ENCODE measurements at regions not wholly inside any gene's neighbourhood (a gene's known extent, or its start where the extent isn't known, plus 50 kb on each side); places are given as distances from the start of the nearest gene placed in this dataset.

DNA sequence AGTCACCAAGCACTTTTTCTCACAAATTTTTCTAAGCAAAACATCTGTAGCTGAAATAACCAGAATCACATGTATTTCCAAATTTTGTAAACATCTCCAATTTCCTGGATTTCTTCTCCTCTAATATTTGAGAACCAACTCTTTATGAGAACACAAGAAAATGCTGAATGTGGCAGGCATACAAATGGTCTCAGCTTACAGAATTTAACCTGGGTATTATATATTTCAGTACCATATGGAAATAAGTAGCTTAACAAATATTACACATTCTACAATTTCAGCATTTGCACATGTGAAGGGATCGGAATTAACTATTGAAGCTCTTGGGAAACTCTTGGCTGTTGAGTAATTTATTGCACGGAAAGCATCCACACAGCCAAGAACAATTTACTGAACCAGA lies 92.5 kb downstream of the TBXT start:
- Histone ChIP-seq H2AFZ (ENCODE audit: low read depth, low read length) (no peak overlapping the region), H3K9me3 (ENCODE audit: insufficient read depth, low read depth, low read length) (no peaks in the 10 kb centered on the region), H3K9ac (ENCODE audit: low read length) (no peak overlapping the region), H3K36me3 (ENCODE audit: insufficient read depth, low read length) (no peaks in the 10 kb centered on the region), H3K79me2 (ENCODE audit: insufficient read depth, low read length) (no peaks in the 10 kb centered on the region), H4K20me1 (ENCODE audit: insufficient read depth, low read length) (no peaks in the 10 kb centered on the region), H3K4me3 (ENCODE audit: insufficient read depth, low read depth, low read length) (no peak overlapping the region), H3K4me1 (ENCODE audit: insufficient read depth, low read length) (no peaks in the 10 kb centered on the region), H3K4me2 (ENCODE audit: low read length) (no peak overlapping the region), H3K27me3 (ENCODE audit: insufficient read depth, low read length) (peaks cover 8% of the 10 kb centered on the region), H3K27ac (ENCODE audit: low read depth, low read length) (no peak overlapping the region)
- no peak overlapping the region for H3K27ac Mint-ChIP-seq (ENCODE audit: unreplicated experiment)
- H3K4me3 Mint-ChIP-seq (ENCODE audit: unreplicated experiment), result no peak overlapping the region
- no peaks in the 10 kb centered on the region for H3K36me3 Mint-ChIP-seq (ENCODE audit: low read depth, unreplicated experiment)
- FAIRE-seq, result no peak
- H3K27me3 Mint-ChIP-seq (ENCODE audit: low read depth, unreplicated experiment), result peaks cover 7% of the 10 kb centered on the region
- H3K4me1 Mint-ChIP-seq (ENCODE audit: low read depth, unreplicated experiment), result peaks cover 8% of the 10 kb centered on the region
- peaks cover 3% of the 10 kb centered on the region for H3K9me3 Mint-ChIP-seq (ENCODE audit: unreplicated experiment)
- no peak for DNase-seq (ENCODE audit: low read depth)
- TF ChIP-seq, protein P1, sequence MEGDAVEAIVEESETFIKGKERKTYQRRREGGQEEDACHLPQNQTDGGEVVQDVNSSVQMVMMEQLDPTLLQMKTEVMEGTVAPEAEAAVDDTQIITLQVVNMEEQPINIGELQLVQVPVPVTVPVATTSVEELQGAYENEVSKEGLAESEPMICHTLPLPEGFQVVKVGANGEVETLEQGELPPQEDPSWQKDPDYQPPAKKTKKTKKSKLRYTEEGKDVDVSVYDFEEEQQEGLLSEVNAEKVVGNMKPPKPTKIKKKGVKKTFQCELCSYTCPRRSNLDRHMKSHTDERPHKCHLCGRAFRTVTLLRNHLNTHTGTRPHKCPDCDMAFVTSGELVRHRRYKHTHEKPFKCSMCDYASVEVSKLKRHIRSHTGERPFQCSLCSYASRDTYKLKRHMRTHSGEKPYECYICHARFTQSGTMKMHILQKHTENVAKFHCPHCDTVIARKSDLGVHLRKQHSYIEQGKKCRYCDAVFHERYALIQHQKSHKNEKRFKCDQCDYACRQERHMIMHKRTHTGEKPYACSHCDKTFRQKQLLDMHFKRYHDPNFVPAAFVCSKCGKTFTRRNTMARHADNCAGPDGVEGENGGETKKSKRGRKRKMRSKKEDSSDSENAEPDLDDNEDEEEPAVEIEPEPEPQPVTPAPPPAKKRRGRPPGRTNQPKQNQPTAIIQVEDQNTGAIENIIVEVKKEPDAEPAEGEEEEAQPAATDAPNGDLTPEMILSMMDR (IDR thresholded peaks at IDR 0.05; ENCODE audit: insufficient read depth, low read depth, low read length), result no peak
- TF ChIP-seq EZH2 (IDR thresholded peaks at IDR 0.05; ENCODE audit: insufficient read depth, low read length), result no peak

DNA sequence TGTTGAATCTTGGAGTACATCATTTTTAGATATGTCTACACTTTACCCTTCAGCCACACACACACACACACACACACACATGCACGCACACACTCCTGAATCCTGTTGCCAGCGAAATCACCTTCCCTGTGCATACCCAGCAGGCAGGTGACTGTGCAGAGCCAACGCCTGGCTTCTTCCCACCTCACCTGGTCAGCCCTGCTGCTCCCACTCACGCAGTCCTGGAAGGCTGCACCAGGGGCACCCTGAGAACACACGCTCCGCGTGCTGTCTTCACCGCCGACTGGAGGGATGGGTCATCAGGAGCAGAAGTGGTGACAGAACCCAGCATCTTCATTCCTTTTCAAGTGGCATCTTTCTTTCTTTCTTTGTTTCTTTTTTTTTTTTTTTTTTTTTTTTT lies 94.6 kb downstream of the TBXT start:
- H4K20me1 ChIP-seq (ENCODE audit: insufficient read depth, low read length), result no peaks in the 10 kb centered on the region
- Mint-ChIP-seq H3K27ac (ENCODE audit: unreplicated experiment) (no peak overlapping the region), H3K27me3 (ENCODE audit: low read depth, unreplicated experiment) (peaks cover 7% of the 10 kb centered on the region), H3K4me1 (ENCODE audit: low read depth, unreplicated experiment) (peaks cover 3% of the 10 kb centered on the region), H3K4me3 (ENCODE audit: unreplicated experiment) (no peak overlapping the region), H3K36me3 (ENCODE audit: low read depth, unreplicated experiment) (no peaks in the 10 kb centered on the region), H3K9me3 (ENCODE audit: unreplicated experiment) (peaks cover 9% of the 10 kb centered on the region)
- FAIRE-seq (no peak), DNase-seq (ENCODE audit: low read depth) (no peak)
- H3K9me3 ChIP-seq (ENCODE audit: insufficient read depth, low read depth, low read length), result no peaks in the 10 kb centered on the region
- no peak overlapping the region for H3K4me3 ChIP-seq (ENCODE audit: insufficient read depth, low read depth, low read length)
- H3K27ac ChIP-seq (ENCODE audit: low read depth, low read length), result no peak overlapping the region
- no peaks in the 10 kb centered on the region for H3K79me2 ChIP-seq (ENCODE audit: insufficient read depth, low read length)
- no peak overlapping the region for H3K4me2 ChIP-seq (ENCODE audit: low read length)
- H3K27me3 ChIP-seq (ENCODE audit: insufficient read depth, low read length), result peaks cover 8% of the 10 kb centered on the region
- no peak overlapping the region for H2AFZ ChIP-seq (ENCODE audit: low read depth, low read length)
- no peaks in the 10 kb centered on the region for H3K4me1 ChIP-seq (ENCODE audit: insufficient read depth, low read length)
- TF ChIP-seq, protein P1 (IDR thresholded peaks at IDR 0.05; ENCODE audit: insufficient read depth, low read depth, low read length), result no peak
- no peak for TF ChIP-seq EZH2 (IDR thresholded peaks at IDR 0.05; ENCODE audit: insufficient read depth, low read length)
- no peak overlapping the region for H3K9ac ChIP-seq (ENCODE audit: low read length)
- H3K36me3 ChIP-seq (ENCODE audit: insufficient read depth, low read length), result no peaks in the 10 kb centered on the region

DNA sequence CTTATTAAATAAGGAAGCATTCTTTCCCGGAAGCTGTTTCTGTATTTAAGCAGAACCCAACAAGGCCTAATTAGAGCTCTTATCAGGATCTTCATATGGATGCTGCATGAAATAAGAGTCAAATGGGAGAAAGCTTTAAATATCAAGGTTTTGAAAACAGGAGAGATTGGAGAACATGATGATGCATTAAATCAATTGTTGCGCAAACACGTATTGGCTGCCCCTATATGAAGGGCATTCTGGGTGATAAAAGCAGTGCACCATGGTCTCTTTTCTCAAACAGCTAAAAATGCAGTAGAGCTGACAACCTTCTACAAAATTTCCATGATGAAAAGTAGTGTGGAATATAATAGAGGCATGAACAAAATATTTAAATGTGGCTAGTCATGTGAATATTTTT lies 98.9 kb downstream of the TBXT start:
- Histone ChIP-seq H3K9me3 (ENCODE audit: insufficient read depth, low read depth, low read length) (peaks cover 2% of the 10 kb centered on the region), H3K79me2 (ENCODE audit: insufficient read depth, low read length) (no peaks in the 10 kb centered on the region), H4K20me1 (ENCODE audit: insufficient read depth, low read length) (no peaks in the 10 kb centered on the region), H3K36me3 (ENCODE audit: insufficient read depth, low read length) (no peaks in the 10 kb centered on the region), H3K4me1 (ENCODE audit: insufficient read depth, low read length) (no peaks in the 10 kb centered on the region), H3K4me3 (ENCODE audit: insufficient read depth, low read depth, low read length) (no peak overlapping the region), H3K27ac (ENCODE audit: low read depth, low read length) (no peak overlapping the region), H3K4me2 (ENCODE audit: low read length) (no peak overlapping the region), H3K27me3 (ENCODE audit: insufficient read depth, low read length) (peaks cover 8% of the 10 kb centered on the region), H3K9ac (ENCODE audit: low read length) (no peak overlapping the region), H2AFZ (ENCODE audit: low read depth, low read length) (no peak overlapping the region)
- Mint-ChIP-seq H3K36me3 (ENCODE audit: low read depth, unreplicated experiment) (no peaks in the 10 kb centered on the region), H3K9me3 (ENCODE audit: unreplicated experiment) (peaks cover 9% of the 10 kb centered on the region), H3K4me3 (ENCODE audit: unreplicated experiment) (no peak overlapping the region), H3K4me1 (ENCODE audit: low read depth, unreplicated experiment) (no peaks in the 10 kb centered on the region), H3K27ac (ENCODE audit: unreplicated experiment) (no peak overlapping the region), H3K27me3 (ENCODE audit: low read depth, unreplicated experiment) (peaks cover 10% of the 10 kb centered on the region)
- DNase-seq (ENCODE audit: low read depth) (no peak), FAIRE-seq (no peak)
- TF ChIP-seq, protein P1 (IDR thresholded peaks at IDR 0.05; ENCODE audit: insufficient read depth, low read depth, low read length), result no peak
- no peak for TF ChIP-seq EZH2 (IDR thresholded peaks at IDR 0.05; ENCODE audit: insufficient read depth, low read length)
